ENCODE measurements at regions not wholly inside any gene's neighbourhood (a gene's known extent, or its start where the extent isn't known, plus 50 kb on each side); places are given as distances from the start of the nearest gene placed in this dataset.

DNA sequence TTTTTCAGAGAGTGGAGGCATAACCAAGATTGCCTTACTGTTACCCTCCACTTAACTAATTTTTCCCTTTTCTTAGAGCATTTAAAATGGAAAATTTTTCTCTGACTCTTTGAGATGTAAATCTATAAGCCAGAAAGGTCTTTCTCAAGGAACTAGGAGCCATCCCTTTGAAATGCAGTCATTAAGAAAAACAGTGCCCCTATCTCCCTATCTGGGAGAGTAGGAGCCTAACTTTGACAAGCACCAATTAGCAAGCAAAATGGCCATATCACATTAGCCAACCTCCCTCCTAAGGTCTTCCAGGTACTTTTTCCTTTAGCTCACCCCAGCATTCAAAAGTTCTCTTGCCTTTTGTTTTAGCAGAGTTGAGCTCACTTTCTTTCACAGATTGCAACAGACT, 570.5 kb downstream of the EPHA7 start:
- H3K4me3 ChIP-seq (ENCODE audit: low read depth, low read length) = no peak overlapping the region
- no peak for DNase-seq (ENCODE audit: low read depth)
- TF ChIP-seq POLR2A (IDR thresholded peaks at IDR 0.05; ENCODE audit: extremely low read depth, insufficient read length) = no peak

GRCh38 chr6:92848459-92848858, 570.9 kb downstream of the EPHA7 start:
- no peak for TF ChIP-seq MYC (IDR thresholded peaks at IDR 0.05; ENCODE audit: low read depth, low read length)
- no peak for TF ChIP-seq MAX (IDR thresholded peaks at IDR 0.05; ENCODE audit: low read depth, low read length)
- no peak for TF ChIP-seq POLR2A (IDR thresholded peaks at IDR 0.05; ENCODE audit: extremely low read depth, insufficient read length)
- TF ChIP-seq, protein P1, sequence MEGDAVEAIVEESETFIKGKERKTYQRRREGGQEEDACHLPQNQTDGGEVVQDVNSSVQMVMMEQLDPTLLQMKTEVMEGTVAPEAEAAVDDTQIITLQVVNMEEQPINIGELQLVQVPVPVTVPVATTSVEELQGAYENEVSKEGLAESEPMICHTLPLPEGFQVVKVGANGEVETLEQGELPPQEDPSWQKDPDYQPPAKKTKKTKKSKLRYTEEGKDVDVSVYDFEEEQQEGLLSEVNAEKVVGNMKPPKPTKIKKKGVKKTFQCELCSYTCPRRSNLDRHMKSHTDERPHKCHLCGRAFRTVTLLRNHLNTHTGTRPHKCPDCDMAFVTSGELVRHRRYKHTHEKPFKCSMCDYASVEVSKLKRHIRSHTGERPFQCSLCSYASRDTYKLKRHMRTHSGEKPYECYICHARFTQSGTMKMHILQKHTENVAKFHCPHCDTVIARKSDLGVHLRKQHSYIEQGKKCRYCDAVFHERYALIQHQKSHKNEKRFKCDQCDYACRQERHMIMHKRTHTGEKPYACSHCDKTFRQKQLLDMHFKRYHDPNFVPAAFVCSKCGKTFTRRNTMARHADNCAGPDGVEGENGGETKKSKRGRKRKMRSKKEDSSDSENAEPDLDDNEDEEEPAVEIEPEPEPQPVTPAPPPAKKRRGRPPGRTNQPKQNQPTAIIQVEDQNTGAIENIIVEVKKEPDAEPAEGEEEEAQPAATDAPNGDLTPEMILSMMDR (IDR thresholded peaks at IDR 0.05; ENCODE audit: low read depth, low read length) = no peak
- no peak for DNase-seq (ENCODE audit: low read depth)
- H3K4me3 ChIP-seq (ENCODE audit: low read depth, low read length) = no peak overlapping the region

GRCh38 chr6:92847988-92848387, 571.4 kb downstream of the EPHA7 start:
- no peak for TF ChIP-seq POLR2A (IDR thresholded peaks at IDR 0.05; ENCODE audit: extremely low read depth, insufficient read length)
- no peak for TF ChIP-seq MAX (IDR thresholded peaks at IDR 0.05; ENCODE audit: low read depth, low read length)
- TF ChIP-seq MYC (IDR thresholded peaks at IDR 0.05; ENCODE audit: low read depth, low read length) = no peak
- TF ChIP-seq, protein P1 (IDR thresholded peaks at IDR 0.05; ENCODE audit: low read depth, low read length) = no peak
- no peak overlapping the region for H3K4me3 ChIP-seq (ENCODE audit: low read depth, low read length)
- no peak for DNase-seq (ENCODE audit: low read depth)

DNA sequence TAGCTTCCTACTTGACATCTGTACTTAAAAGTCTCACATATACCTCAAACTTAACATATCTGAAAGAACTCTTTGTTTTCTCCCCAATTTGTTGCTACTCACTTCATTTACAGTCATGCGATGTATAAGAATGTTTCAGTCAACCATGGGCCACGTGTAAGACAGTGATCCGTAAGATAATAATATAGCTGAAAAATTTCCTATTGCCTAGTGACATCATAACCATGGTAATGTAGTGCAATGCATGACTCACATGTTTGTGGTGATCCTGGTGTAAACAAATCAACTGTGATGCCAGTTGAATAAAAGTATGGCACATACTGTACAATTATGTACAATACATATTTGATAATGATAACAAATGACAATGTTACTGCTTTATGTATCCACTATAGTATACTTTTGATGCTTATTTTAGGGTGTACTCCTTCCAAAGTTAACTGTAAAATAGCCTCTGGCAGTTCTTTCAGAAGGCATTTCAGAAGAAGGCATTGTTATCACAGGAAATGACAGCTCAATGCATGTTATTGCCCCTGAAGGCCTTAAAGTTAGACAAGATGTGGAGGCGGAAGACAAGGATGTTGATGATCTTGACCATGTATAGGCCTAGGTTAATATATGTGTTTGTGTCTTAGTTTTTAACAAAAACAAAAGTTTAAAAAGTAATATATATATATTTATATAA, 579.0 kb downstream of the EPHA7 start:
- DNase-seq (ENCODE audit: low read depth) = no peak
- TF ChIP-seq, protein P1 (IDR thresholded peaks at IDR 0.05; ENCODE audit: low read depth, low read length) = no peak
- TF ChIP-seq MAX (IDR thresholded peaks at IDR 0.05; ENCODE audit: low read depth, low read length) (no peak), POLR2A (IDR thresholded peaks at IDR 0.05; ENCODE audit: extremely low read depth, insufficient read length) (no peak), MYC (IDR thresholded peaks at IDR 0.05; ENCODE audit: low read depth, low read length) (no peak)
- H3K4me3 ChIP-seq (ENCODE audit: low read depth, low read length) = no peak overlapping the region

- TF ChIP-seq, protein P1 (IDR thresholded peaks at IDR 0.05; ENCODE audit: low read depth, low read length) = no peak
- TF ChIP-seq MYC (IDR thresholded peaks at IDR 0.05; ENCODE audit: low read depth, low read length) = no peak
- TF ChIP-seq POLR2A (IDR thresholded peaks at IDR 0.05; ENCODE audit: extremely low read depth, insufficient read length) = no peak
- no peak overlapping the region for H3K4me3 ChIP-seq (ENCODE audit: low read depth, low read length)
- no peak for DNase-seq (ENCODE audit: low read depth)
Observed at GRCh38 chr6:92828788-92829187, 590.6 kb downstream of the EPHA7 start.

DNA sequence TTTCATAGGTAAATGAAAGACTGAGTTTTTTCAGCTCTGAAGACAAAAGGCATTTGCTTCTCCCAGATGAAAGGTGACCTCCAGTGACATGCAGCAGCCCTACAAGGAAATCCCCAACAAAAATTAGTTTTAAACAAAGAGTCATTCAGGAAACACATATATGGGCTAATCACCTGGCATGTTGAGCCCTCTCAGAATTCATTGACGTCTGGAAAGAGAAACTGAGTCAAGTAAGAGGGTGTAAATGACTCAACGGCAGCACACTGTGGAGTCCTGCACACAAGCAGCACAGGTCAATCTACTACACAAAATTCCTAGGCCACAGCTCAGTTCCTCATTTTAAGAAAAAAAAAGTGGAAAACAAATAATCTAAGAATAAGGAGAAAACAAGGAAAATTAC, 592.3 kb downstream of the EPHA7 start:
- DNase-seq (ENCODE audit: low read depth) = no peak
- H3K4me3 ChIP-seq (ENCODE audit: low read depth, low read length) = no peak overlapping the region
- TF ChIP-seq MAX (IDR thresholded peaks at IDR 0.05; ENCODE audit: low read depth, low read length) (no peak), MYC (IDR thresholded peaks at IDR 0.05; ENCODE audit: low read depth, low read length) (no peak), POLR2A (IDR thresholded peaks at IDR 0.05; ENCODE audit: extremely low read depth, insufficient read length) (no peak)
- TF ChIP-seq, protein P1 (IDR thresholded peaks at IDR 0.05; ENCODE audit: low read depth, low read length) = no peak
